Heart left ventricle (tissue), 13 donors: ENCODE measurements at regions not wholly inside any gene's neighbourhood (a gene's known extent, or its start where the extent isn't known, plus 50 kb on each side); places are given as distances from the start of the nearest gene placed in this dataset.

ENCODE experiments used
- POLR2A ChIP-seq, 2 donors: fragments of 450-650 bp; IDR thresholded peaks; one replicate each; pipeline ENCODE4 v1.6.1; 2017; ENCODE audit warnings: antibody characterized with exemption in 2 of 2, mild to moderate bottlenecking in 2 of 2, moderate library complexity in 2 of 2
- TF ChIP-seq, protein P1 (sequence below), 12 donors: fragments of 200-600 bp; sonication (generic) in 4 of 12; IDR thresholded peaks; one replicate each; pipeline versions ENCODE4 v1.5.0 to v1.8.0; 2018 to 2022; ENCODE audit warnings: antibody characterized with exemption in 12 of 12, mild to moderate bottlenecking in 5 of 12
- donor health status: ischemic (EF 13 %, LVEDD 7.1; RV severe dilation, severe dysfunction).
- donor health status: DM: no; HTN: yes; CAD: no.
- donor health status: DM: no; HTN: no; CAD: no.
- donor health status: ischemic (EF 25% LVEDD 6.9; RV normal size, moderate dysfunction).
- donor health status: ischemic (EF 25% LVEDD 5.7; RV mildly dilated, moderate dysfunction).
- donor health status: ischemic (EF 35%, LVEDD 5.7; RV mildly dilated, moderate dysfunction).
- donor health status: nonischemic (EF 11% LVEDD 7.7; RV severe dilation, severe dysfunction).
- donor health status: DM: yes; HTN: yes; CAD: no.
- donor health status: PGD.
- donor health status: ischemic (EF 29% LVEDD 5.4; RV normal size, mild dysfunction).
- donor health status: nonischemic (EF 23%, LVEDD 6.1; RV moderate dilation, normal function).

DNA sequence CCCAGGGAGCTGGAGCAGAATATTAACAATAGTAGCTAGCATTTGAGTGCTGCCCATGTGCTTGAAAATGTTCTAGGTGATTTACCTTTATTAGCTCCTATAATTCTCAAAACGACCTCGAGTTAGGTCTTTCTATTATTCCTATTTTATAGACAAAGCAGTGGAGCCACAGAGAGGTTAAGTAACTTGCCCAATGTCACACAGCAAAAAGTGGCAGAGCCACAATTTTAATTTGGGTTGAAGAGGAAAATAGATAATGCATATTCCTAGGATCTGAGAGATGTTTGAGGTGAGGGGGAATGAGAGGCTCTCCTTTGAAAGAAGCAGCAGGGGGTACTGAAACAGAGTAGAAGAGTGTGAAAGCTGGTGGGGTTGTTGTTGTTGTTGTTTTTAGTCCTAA is 354.5 kb upstream of the SLC35B3 start:
- TF ChIP-seq, protein P1, sequence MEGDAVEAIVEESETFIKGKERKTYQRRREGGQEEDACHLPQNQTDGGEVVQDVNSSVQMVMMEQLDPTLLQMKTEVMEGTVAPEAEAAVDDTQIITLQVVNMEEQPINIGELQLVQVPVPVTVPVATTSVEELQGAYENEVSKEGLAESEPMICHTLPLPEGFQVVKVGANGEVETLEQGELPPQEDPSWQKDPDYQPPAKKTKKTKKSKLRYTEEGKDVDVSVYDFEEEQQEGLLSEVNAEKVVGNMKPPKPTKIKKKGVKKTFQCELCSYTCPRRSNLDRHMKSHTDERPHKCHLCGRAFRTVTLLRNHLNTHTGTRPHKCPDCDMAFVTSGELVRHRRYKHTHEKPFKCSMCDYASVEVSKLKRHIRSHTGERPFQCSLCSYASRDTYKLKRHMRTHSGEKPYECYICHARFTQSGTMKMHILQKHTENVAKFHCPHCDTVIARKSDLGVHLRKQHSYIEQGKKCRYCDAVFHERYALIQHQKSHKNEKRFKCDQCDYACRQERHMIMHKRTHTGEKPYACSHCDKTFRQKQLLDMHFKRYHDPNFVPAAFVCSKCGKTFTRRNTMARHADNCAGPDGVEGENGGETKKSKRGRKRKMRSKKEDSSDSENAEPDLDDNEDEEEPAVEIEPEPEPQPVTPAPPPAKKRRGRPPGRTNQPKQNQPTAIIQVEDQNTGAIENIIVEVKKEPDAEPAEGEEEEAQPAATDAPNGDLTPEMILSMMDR (IDR thresholded peaks at IDR 0.05), result no peak
- TF ChIP-seq POLR2A (IDR thresholded peaks at IDR 0.05), result no peak
